Pancreas (tissue), 10 donors: ENCODE measurements at regions not wholly inside any gene's neighbourhood (a gene's known extent, or its start where the extent isn't known, plus 50 kb on each side); places are given as distances from the start of the nearest gene placed in this dataset.

ENCODE experiments used
- ATAC-seq, 4 donors: fragments of 200-7000 bp; cut with Tn5 transposase; one replicate each; pipeline versions ENCODE4 v1.8.0 to v1.9.1; 2020; ENCODE audit warnings: mild to moderate bottlenecking in 4 of 4, moderate library complexity in 4 of 4
- DNase-seq, 6 donors: peaks; one replicate each; pipeline ENCODE4 v3.0.0-alpha.2; 2020
- FAIRE-seq: peaks from 2 replicates; lab custom pipeline; 2012; peaks lifted over from hg19 to GRCh38; lab: Jason Lieb, UNC
- H3K27ac ChIP-seq, 4 donors: fragments of 200-600 bp; sonication (generic); 1 replicate in 3 of 4; 2 replicates in 1 of 4; pipeline versions ENCODE4 v1.5.0 to v1.8.0; 2020
- H3K27me3 ChIP-seq, 4 donors: fragments of 200-600 bp; one replicate each; pipeline ENCODE4 v1.8.0; 2021
- H3K36me3 ChIP-seq, 3 donors: fragments of 200-600 bp; sonication (generic) in 1 of 3; one replicate each; pipeline versions ENCODE4 v1.5.0 to v1.8.0; 2020 to 2021
- H3K4me1 ChIP-seq, 3 donors: fragments of 200-600 bp; one replicate each; pipeline ENCODE4 v1.8.0; 2021
- H3K4me3 ChIP-seq, 4 donors: fragments of 200-600 bp; sonication (generic) in 2 of 4; one replicate each; pipeline versions ENCODE4 v1.5.0 to v1.8.0; 2020 to 2021
- H3K9me3 ChIP-seq, 4 donors: fragments of 200-600 bp; one replicate each; pipeline ENCODE4 v1.8.0; 2021
- WGBS, 2 donors: extraction: QIAGEN DNeasy Blood & Tissue Kit; methylation state at CpG; one replicate each; pipeline ENCODE4 v1.1.7; 2013; 5-methylcytosine and 5-hydroxymethylcytosine counted together
- intact Hi-C, 3 donors: fragments of 100-400 bp; cut with DNase I; formaldehyde crosslinking; loops; one replicate each; pipeline versions ENCODE4 v1.11.1 to v1.14.2; 2022
- TF ChIP-seq, protein P1 (sequence below), 4 donors: fragments of 200-600 bp; sonication (generic) in 3 of 4; IDR thresholded peaks; one replicate each; pipeline versions ENCODE4 v1.5.0 to v1.8.0; 2021; ENCODE audit warnings: antibody characterized with exemption in 4 of 4
- donor health status: healthy with polysubstance abuse.
- donor health status: DM: no; HTN: no; CAD: no; lungs with moderate emphysema.
- donor health status: DM: no; HTN: no; CAD: no.
- donor health status: control.
- donor health status: control.
- donor health status: Bipolar disorder and iron deficiency.
- donor health status: DM: yes; HTN: yes; CAD: no.
- donor health status: DM: no; HTN: no; CAD: no.
- donor health status: DM: no; HTN: no; CAD: no.
- donor health status: DM: yes; HTN: yes; CAD: no.

DNA sequence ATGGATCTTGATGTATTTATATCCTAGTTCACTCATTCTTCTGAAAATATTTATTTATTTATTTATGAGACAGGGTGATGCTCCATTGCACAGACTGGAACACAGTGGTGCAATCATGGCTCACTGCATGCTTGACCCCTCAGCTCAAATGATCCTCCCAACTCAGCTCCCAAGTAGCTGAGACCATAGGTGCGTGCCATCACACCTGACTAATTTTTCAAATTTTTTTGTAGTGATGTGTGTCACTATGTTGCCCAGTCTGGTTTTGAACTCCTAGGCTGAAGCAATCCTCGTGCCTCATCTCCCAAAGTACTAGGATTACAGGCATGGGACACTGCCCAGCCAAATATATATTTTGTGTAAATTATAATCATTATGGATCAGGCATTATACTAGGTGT, 595.6 kb upstream of the ATP2B1 start:
- WGBS, 2 donors, result 88 to 100% methylated on average over 2 of the region's 2 CpGs

DNA sequence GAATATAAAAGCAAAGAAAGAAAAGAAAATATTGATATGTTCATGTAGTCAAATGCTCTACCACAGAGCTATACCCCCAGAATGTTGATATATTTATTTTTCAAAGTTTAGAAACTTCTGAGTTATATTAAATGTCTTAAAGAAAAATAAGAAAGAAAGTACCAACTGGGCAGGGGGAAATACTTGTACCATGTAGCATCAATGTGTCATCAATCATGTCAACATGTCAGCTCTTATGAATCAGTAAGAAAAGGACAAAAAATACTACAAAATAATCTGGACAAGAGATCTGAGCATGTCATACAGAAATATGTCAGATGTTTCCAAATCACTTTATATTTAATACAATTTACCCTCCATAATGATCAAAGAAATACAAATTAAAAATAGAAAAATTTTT, 595.1 kb upstream of the ATP2B1 start:
- TF ChIP-seq, protein P1, sequence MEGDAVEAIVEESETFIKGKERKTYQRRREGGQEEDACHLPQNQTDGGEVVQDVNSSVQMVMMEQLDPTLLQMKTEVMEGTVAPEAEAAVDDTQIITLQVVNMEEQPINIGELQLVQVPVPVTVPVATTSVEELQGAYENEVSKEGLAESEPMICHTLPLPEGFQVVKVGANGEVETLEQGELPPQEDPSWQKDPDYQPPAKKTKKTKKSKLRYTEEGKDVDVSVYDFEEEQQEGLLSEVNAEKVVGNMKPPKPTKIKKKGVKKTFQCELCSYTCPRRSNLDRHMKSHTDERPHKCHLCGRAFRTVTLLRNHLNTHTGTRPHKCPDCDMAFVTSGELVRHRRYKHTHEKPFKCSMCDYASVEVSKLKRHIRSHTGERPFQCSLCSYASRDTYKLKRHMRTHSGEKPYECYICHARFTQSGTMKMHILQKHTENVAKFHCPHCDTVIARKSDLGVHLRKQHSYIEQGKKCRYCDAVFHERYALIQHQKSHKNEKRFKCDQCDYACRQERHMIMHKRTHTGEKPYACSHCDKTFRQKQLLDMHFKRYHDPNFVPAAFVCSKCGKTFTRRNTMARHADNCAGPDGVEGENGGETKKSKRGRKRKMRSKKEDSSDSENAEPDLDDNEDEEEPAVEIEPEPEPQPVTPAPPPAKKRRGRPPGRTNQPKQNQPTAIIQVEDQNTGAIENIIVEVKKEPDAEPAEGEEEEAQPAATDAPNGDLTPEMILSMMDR (IDR thresholded peaks at IDR 0.05), result no peak
- intact Hi-C loops, result no loop called here
- H3K4me3 ChIP-seq, result no peak overlapping the region
- H3K9me3 ChIP-seq, result no peaks in the 10 kb centered on the region
- H3K27ac ChIP-seq, result no peak overlapping the region
- ATAC-seq, result no peak
- H3K4me1 ChIP-seq, result no peaks in the 10 kb centered on the region
- no peaks in the 10 kb centered on the region for H3K36me3 ChIP-seq
- FAIRE-seq, result peak; percentile 9
- DNase-seq, result no peak
- no peaks in the 10 kb centered on the region for H3K27me3 ChIP-seq

More for the DNA sequence above, 595.6 kb upstream of the ATP2B1 start:
- no peaks in the 10 kb centered on the region for H3K27me3 ChIP-seq
- TF ChIP-seq, protein P1 (IDR thresholded peaks at IDR 0.05), result no peak
- FAIRE-seq (no peak), ATAC-seq (no peak), DNase-seq (no peak)
- H3K4me1 ChIP-seq, result no peaks in the 10 kb centered on the region
- H3K27ac ChIP-seq, result no peak overlapping the region
- intact Hi-C loops, result no loop called here
- H3K4me3 ChIP-seq, result no peak overlapping the region
- no peaks in the 10 kb centered on the region for H3K9me3 ChIP-seq
- no peaks in the 10 kb centered on the region for H3K36me3 ChIP-seq

DNA sequence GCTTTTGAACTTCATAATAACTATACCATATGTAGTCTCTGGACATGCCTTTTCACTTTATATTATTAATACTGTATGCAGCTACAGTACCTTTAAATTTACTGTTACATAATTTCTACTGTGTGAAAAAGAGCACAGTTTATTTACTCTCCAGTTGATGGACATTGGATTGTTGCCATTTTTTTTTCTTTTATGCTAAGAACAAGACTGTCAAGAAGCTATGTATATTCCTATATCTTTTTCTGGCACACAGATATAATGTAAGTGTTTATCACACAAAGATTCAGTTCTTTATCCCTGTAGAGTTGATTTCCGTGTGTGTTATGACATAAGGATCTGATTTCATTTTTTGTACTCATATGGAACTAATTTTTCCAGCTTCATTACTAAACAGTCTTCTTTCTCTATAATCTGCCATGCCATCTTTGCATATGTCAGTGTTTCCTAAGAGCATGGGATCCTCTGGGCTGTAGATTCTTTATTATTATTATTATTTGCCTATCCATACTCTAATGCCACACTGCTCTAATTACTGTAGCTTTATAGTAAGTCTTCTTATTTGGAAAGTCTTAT, 593.0 kb upstream of the ATP2B1 start:
- intact Hi-C loops, result no loop called here
- Histone ChIP-seq H3K27ac (no peak overlapping the region), H3K9me3 (no peaks in the 10 kb centered on the region), H3K4me3 (no peak overlapping the region), H3K27me3 (peaks cover 0 to 3% (median 0%) of the 10 kb centered on the region in 4 donors), H3K4me1 (no peaks in the 10 kb centered on the region), H3K36me3 (no peaks in the 10 kb centered on the region)
- ATAC-seq, result no peak
- DNase-seq, result no peak
- TF ChIP-seq, protein P1 (IDR thresholded peaks at IDR 0.05), result no peak
- WGBS, 2 donors, result 42 to 46% methylated on average over 1 of the region's 1 CpG
- no peak for FAIRE-seq

DNA sequence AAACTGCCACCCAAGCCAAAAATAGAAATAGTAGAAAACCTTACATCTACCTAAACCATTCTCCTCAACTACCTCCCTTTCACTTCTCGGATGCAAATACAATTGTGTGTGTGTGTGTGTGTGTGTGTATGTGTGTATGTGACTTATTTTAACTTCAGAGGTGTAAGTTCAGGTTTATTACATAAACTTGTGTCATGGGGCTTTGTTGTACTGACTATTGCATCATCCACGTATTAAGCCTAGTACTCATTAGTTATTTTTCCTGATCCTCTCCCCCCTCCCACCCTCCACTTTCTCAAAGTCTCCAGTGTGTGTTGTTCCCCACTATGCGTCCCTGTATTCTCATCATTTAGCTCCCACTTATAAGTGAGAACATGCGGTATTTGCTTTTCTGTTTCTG, 592.5 kb upstream of the ATP2B1 start:
- H3K4me3 ChIP-seq, result no peak overlapping the region
- H3K27me3 ChIP-seq, result peaks cover 0 to 5% (median 0%) of the 10 kb centered on the region in 4 donors
- no peaks in the 10 kb centered on the region for H3K36me3 ChIP-seq
- FAIRE-seq (no peak), ATAC-seq (no peak), DNase-seq (no peak)
- intact Hi-C loops, result no loop called here
- no peaks in the 10 kb centered on the region for H3K4me1 ChIP-seq
- H3K27ac ChIP-seq, result no peak overlapping the region
- TF ChIP-seq, protein P1 (IDR thresholded peaks at IDR 0.05), result no peak
- 64 to 65% methylated on average over 4 of the region's 4 CpGs for WGBS, 2 donors
- no peaks in the 10 kb centered on the region for H3K9me3 ChIP-seq

DNA sequence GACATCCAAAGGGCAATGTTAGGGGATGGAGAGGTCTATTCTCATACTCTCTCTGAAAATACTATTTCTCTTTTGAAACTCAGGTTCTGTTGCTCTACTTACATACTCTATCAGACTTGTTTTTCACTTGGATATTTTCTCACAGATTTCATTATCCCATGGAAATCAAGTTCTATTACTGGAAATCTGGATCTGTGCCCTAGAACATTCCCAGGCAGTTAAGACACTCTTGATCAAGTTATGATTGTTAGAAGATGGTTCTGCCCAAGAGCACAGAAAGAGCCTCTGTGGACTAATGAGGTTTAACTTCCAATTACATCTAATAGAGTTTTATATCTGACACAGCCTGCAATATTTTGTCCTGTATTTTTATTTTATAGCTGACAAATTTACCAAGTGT, 591.0 kb upstream of the ATP2B1 start:
- no peak for FAIRE-seq
- no peak for ATAC-seq
- no peak for DNase-seq
- H3K9me3 ChIP-seq, result no peaks in the 10 kb centered on the region
- H3K27ac ChIP-seq, result no peak overlapping the region
- H3K4me3 ChIP-seq, result no peak overlapping the region
- no peaks in the 10 kb centered on the region for H3K36me3 ChIP-seq
- intact Hi-C loops, result no loop called here
- TF ChIP-seq, protein P1 (IDR thresholded peaks at IDR 0.05), result no peak
- peaks cover 0 to 5% (median 0%) of the 10 kb centered on the region in 4 donors for H3K27me3 ChIP-seq
- H3K4me1 ChIP-seq, result no peaks in the 10 kb centered on the region
